Stimulated activated memory B cell treated with anti-CD40 and anti-IgM and Interleukin-4, amounts not matched to agents 10 μg/mL and 1 μg/mL and 100 μg/mL, for 72 hours (primary cell): ENCODE measurements at regions not wholly inside any gene's neighbourhood (a gene's known extent, or its start where the extent isn't known, plus 50 kb on each side); places are given as distances from the start of the nearest gene placed in this dataset.
A peak's percentile ranks its signal among the peaks of the same experiment; 100 is the strongest.
"Not testable (repeated sequence)": the region's sequence is repeated elsewhere in the genome, so short reads cannot be mapped to it uniquely, and the experiment has no call there.

ENCODE experiments used
- ATAC-seq: fragments of 150-1000 bp; cut with Tn5 transposase; 2 replicates; pipeline ENCODE4 v1.10.0; 2021
- H3K27ac Mint-ChIP-seq: one replicate; pipeline ENCODE4 v1.8.0; 2022; ENCODE audit warnings: mild to moderate bottlenecking, mixed read lengths
- H3K27me3 Mint-ChIP-seq: one replicate; pipeline ENCODE4 v1.8.0; 2022; ENCODE audit warnings: mixed read lengths
- H3K36me3 Mint-ChIP-seq: one replicate; pipeline ENCODE4 v1.8.0; 2022; ENCODE audit warnings: mixed read lengths
- H3K4me1 Mint-ChIP-seq: one replicate; pipeline ENCODE4 v1.8.0; 2022; ENCODE audit warnings: mixed read lengths
- H3K4me3 Mint-ChIP-seq: one replicate; pipeline ENCODE4 v1.8.0; 2022; ENCODE audit warnings: mild to moderate bottlenecking, moderate library complexity, mixed read lengths
- H3K9me3 Mint-ChIP-seq: one replicate; pipeline ENCODE4 v1.8.0; 2022; ENCODE audit warnings: mixed read lengths

GRCh38 chr11:25520459-25520858 lies 811.5 kb upstream of the ANO3 start:
- H3K4me3 Mint-ChIP-seq = no peak overlapping the region
- H3K27me3 Mint-ChIP-seq = no peaks in the 10 kb centered on the region
- ATAC-seq = no peak
- H3K27ac Mint-ChIP-seq = no peak overlapping the region
- peaks cover 4% of the 10 kb centered on the region for H3K9me3 Mint-ChIP-seq
- no peaks in the 10 kb centered on the region for H3K36me3 Mint-ChIP-seq
- H3K4me1 Mint-ChIP-seq = no peaks in the 10 kb centered on the region

- Mint-ChIP-seq H3K27ac (no peak overlapping the region), H3K4me3 (no peak overlapping the region), H3K4me1 (no peaks in the 10 kb centered on the region), H3K27me3 (no peaks in the 10 kb centered on the region), H3K36me3 (no peaks in the 10 kb centered on the region), H3K9me3 (no peaks in the 10 kb centered on the region)
- no peak for ATAC-seq
Measured at GRCh38 chr11:25527841-25528240, 804.1 kb upstream of the ANO3 start.

- no peaks in the 10 kb centered on the region for H3K27me3 Mint-ChIP-seq
- peaks cover 3% of the 10 kb centered on the region for H3K9me3 Mint-ChIP-seq
- no peak overlapping the region for H3K27ac Mint-ChIP-seq
- no peaks in the 10 kb centered on the region for H3K4me1 Mint-ChIP-seq
- H3K36me3 Mint-ChIP-seq = no peaks in the 10 kb centered on the region
- no peak overlapping the region for H3K4me3 Mint-ChIP-seq
- ATAC-seq = no peak
Measured at GRCh38 chr11:25529572-25529971, 802.4 kb upstream of the ANO3 start.

GRCh38 chr11:25535467-25536272 lies 796.3 kb upstream of the ANO3 start:
- no peaks in the 10 kb centered on the region for H3K4me1 Mint-ChIP-seq

GRCh38 chr11:25536289-25536688 lies 795.6 kb upstream of the ANO3 start:
- H3K9me3 Mint-ChIP-seq = peaks cover 3% of the 10 kb centered on the region
- no peak overlapping the region for H3K27ac Mint-ChIP-seq
- H3K4me1 Mint-ChIP-seq = no peaks in the 10 kb centered on the region
- no peaks in the 10 kb centered on the region for H3K27me3 Mint-ChIP-seq
- no peak overlapping the region for H3K4me3 Mint-ChIP-seq
- H3K36me3 Mint-ChIP-seq = no peaks in the 10 kb centered on the region
- no peak for ATAC-seq

More at GRCh38 chr11:25535467-25536272, 796.3 kb upstream of the ANO3 start:
- H3K27ac Mint-ChIP-seq = no peak overlapping the region
- no peak for ATAC-seq
- H3K4me3 Mint-ChIP-seq = no peak overlapping the region
- peaks cover 3% of the 10 kb centered on the region for H3K9me3 Mint-ChIP-seq
- H3K36me3 Mint-ChIP-seq = no peaks in the 10 kb centered on the region
- H3K27me3 Mint-ChIP-seq = no peaks in the 10 kb centered on the region

- no peaks in the 10 kb centered on the region for H3K4me1 Mint-ChIP-seq
- H3K36me3 Mint-ChIP-seq = no peaks in the 10 kb centered on the region
- peaks cover 3% of the 10 kb centered on the region for H3K9me3 Mint-ChIP-seq
- H3K27me3 Mint-ChIP-seq = no peaks in the 10 kb centered on the region
- no peak overlapping the region for H3K27ac Mint-ChIP-seq
- ATAC-seq = no peak
- H3K4me3 Mint-ChIP-seq = no peak overlapping the region
Measured at GRCh38 chr11:25537393-25537792, 794.5 kb upstream of the ANO3 start.

- Mint-ChIP-seq H3K36me3 (no peaks in the 10 kb centered on the region), H3K4me3 (no peak overlapping the region), H3K9me3 (peaks cover 3% of the 10 kb centered on the region), H3K27me3 (no peaks in the 10 kb centered on the region), H3K27ac (no peak overlapping the region), H3K4me1 (no peaks in the 10 kb centered on the region)
- no peak for ATAC-seq
Measured at GRCh38 chr11:25547292-25547691, 784.6 kb upstream of the ANO3 start.

GRCh38 chr11:25562417-25562816 lies 769.5 kb upstream of the ANO3 start:
- H3K9me3 Mint-ChIP-seq = no peaks in the 10 kb centered on the region
- no peak for ATAC-seq
- no peak overlapping the region for H3K27ac Mint-ChIP-seq
- H3K4me1 Mint-ChIP-seq = no peaks in the 10 kb centered on the region
- no peaks in the 10 kb centered on the region for H3K27me3 Mint-ChIP-seq
- no peaks in the 10 kb centered on the region for H3K36me3 Mint-ChIP-seq
- no peak overlapping the region for H3K4me3 Mint-ChIP-seq

- peak; percentile 39 for ATAC-seq
- no peaks in the 10 kb centered on the region for H3K27me3 Mint-ChIP-seq
- no peak overlapping the region for H3K4me3 Mint-ChIP-seq
- no peaks in the 10 kb centered on the region for H3K9me3 Mint-ChIP-seq
- no peaks in the 10 kb centered on the region for H3K4me1 Mint-ChIP-seq
- no peaks in the 10 kb centered on the region for H3K36me3 Mint-ChIP-seq
- H3K27ac Mint-ChIP-seq = no peak overlapping the region
Measured at GRCh38 chr11:25565846-25566245, 766.1 kb upstream of the ANO3 start.

- Mint-ChIP-seq H3K36me3 (no peaks in the 10 kb centered on the region), H3K27me3 (no peaks in the 10 kb centered on the region)
Measured at GRCh38 chr11:25566298-25567200, 765.4 kb upstream of the ANO3 start.

GRCh38 chr11:25576320-25576719 lies 755.6 kb upstream of the ANO3 start:
- H3K9me3 Mint-ChIP-seq = peaks cover 6% of the 10 kb centered on the region
- H3K4me1 Mint-ChIP-seq = no peaks in the 10 kb centered on the region
- no peaks in the 10 kb centered on the region for H3K27me3 Mint-ChIP-seq
- ATAC-seq = no peak
- no peaks in the 10 kb centered on the region for H3K36me3 Mint-ChIP-seq
- no peak overlapping the region for H3K4me3 Mint-ChIP-seq
- no peak overlapping the region for H3K27ac Mint-ChIP-seq

More at GRCh38 chr11:25566298-25567200, 765.4 kb upstream of the ANO3 start:
- no peaks in the 10 kb centered on the region for H3K4me1 Mint-ChIP-seq
- no peak overlapping the region for H3K27ac Mint-ChIP-seq
- no peaks in the 10 kb centered on the region for H3K9me3 Mint-ChIP-seq
- no peak overlapping the region for H3K4me3 Mint-ChIP-seq
- ATAC-seq = no peak

GRCh38 chr11:25579554-25579953 lies 752.4 kb upstream of the ANO3 start:
- H3K27me3 Mint-ChIP-seq, H3K9me3 Mint-ChIP-seq, H3K4me3 Mint-ChIP-seq: not testable (repeated sequence)

GRCh38 chr11:25583596-25583995 lies 748.3 kb upstream of the ANO3 start:
- no peaks in the 10 kb centered on the region for H3K27me3 Mint-ChIP-seq

More at GRCh38 chr11:25579554-25579953, 752.4 kb upstream of the ANO3 start:
- H3K36me3 Mint-ChIP-seq, ATAC-seq, H3K27ac Mint-ChIP-seq, H3K4me1 Mint-ChIP-seq: not testable (repeated sequence)

GRCh38 chr11:25587496-25587895 lies 744.4 kb upstream of the ANO3 start:
- H3K27me3 Mint-ChIP-seq = no peaks in the 10 kb centered on the region
- H3K27ac Mint-ChIP-seq = no peak overlapping the region
- no peak overlapping the region for H3K4me3 Mint-ChIP-seq
- no peaks in the 10 kb centered on the region for H3K4me1 Mint-ChIP-seq
- no peak for ATAC-seq
- H3K36me3 Mint-ChIP-seq = no peaks in the 10 kb centered on the region
- H3K9me3 Mint-ChIP-seq = peaks cover 6% of the 10 kb centered on the region

More at GRCh38 chr11:25583596-25583995, 748.3 kb upstream of the ANO3 start:
- no peak overlapping the region for H3K4me3 Mint-ChIP-seq
- no peak overlapping the region for H3K27ac Mint-ChIP-seq
- H3K4me1 Mint-ChIP-seq = no peaks in the 10 kb centered on the region
- H3K36me3 Mint-ChIP-seq = no peaks in the 10 kb centered on the region
- no peak for ATAC-seq
- peaks cover 3% of the 10 kb centered on the region for H3K9me3 Mint-ChIP-seq

- H3K36me3 Mint-ChIP-seq = no peaks in the 10 kb centered on the region
- no peak for ATAC-seq
- peaks cover 6% of the 10 kb centered on the region for H3K9me3 Mint-ChIP-seq
Measured at GRCh38 chr11:25593221-25593620, 738.7 kb upstream of the ANO3 start.

More at GRCh38 chr11:25593221-25593620, 738.7 kb upstream of the ANO3 start:
- no peaks in the 10 kb centered on the region for H3K4me1 Mint-ChIP-seq
- H3K27ac Mint-ChIP-seq = no peak overlapping the region
- H3K27me3 Mint-ChIP-seq = no peaks in the 10 kb centered on the region
- H3K4me3 Mint-ChIP-seq = no peak overlapping the region
